ENCODE measurements at regions not wholly inside any gene's neighbourhood (a gene's known extent, or its start where the extent isn't known, plus 50 kb on each side); places are given as distances from the start of the nearest gene placed in this dataset.
"Not testable (repeated sequence)": the region's sequence is repeated elsewhere in the genome, so short reads cannot be mapped to it uniquely, and the experiment has no call there.

GRCh38 chr5:93348231-93348630 is 232.8 kb downstream of the NR2F1-AS1 start:
- Histone ChIP-seq H3K4me3 (ENCODE audit: low read length, poor library complexity, severe bottlenecking) (no peak overlapping the region), H4K20me1 (ENCODE audit: insufficient read depth, low read length, poor library complexity, severe bottlenecking) (no peaks in the 10 kb centered on the region), H3K79me2 (ENCODE audit: insufficient read depth, low read length) (no peaks in the 10 kb centered on the region), H3F3A (ENCODE audit: low read depth) (no peaks in the 10 kb centered on the region), H3K9ac (ENCODE audit: low read depth, low read length, poor library complexity, severe bottlenecking) (no peak overlapping the region), H3K27me3 (ENCODE audit: insufficient read depth, low read length, poor library complexity, severe bottlenecking) (no peaks in the 10 kb centered on the region), H3K36me3 (ENCODE audit: insufficient read depth, low read length) (no peaks in the 10 kb centered on the region), H3K4me1 (ENCODE audit: insufficient read depth, low read length, poor library complexity, severe bottlenecking) (no peaks in the 10 kb centered on the region), H3K9me3 (ENCODE audit: insufficient read depth, low read depth, low read length) (no peaks in the 10 kb centered on the region), H2AFZ (ENCODE audit: low read length) (no peak overlapping the region), H3K9me2 (replicated peaks; ENCODE audit: low read depth, low read length) (no peaks in the 10 kb centered on the region), H3K4me2 (ENCODE audit: low read depth, low read length, poor library complexity, severe bottlenecking) (no peak overlapping the region)
- no peak for TF ChIP-seq CTCF (conservative IDR thresholded peaks at IDR 0.05; ENCODE audit: low read length)
- no peak for TF ChIP-seq EZH2phosphoT487 (IDR thresholded peaks at IDR 0.05; ENCODE audit: borderline replicate concordance)

GRCh38 chr5:93346850-93347249 is 234.2 kb downstream of the NR2F1-AS1 start:
- not testable (repeated sequence) for H3K4me3 ChIP-seq (ENCODE audit: low read length, poor library complexity, severe bottlenecking); H4K20me1 ChIP-seq (ENCODE audit: insufficient read depth, low read length, poor library complexity, severe bottlenecking)

DNA sequence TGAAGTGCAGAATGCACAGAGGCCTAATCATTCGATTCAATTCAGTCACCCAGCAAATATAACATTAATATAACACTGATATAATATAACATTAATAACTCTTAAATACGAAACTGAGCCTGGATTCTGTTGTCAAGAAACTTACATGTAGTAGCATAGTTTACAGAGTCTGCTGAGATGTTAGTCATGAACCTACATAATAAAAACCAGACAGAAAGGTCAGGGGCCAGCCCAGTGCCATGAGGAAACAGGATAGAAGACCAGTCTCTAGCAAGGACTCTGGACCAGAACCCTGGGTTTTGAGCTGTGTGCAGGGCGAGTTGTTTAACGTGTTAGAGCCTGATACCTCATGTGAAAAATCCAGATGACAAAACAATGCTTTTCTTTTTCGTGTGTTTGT is 234.7 kb downstream of the NR2F1-AS1 start:
- no peaks in the 10 kb centered on the region for H3K36me3 ChIP-seq (ENCODE audit: insufficient read depth, low read length)
- no peaks in the 10 kb centered on the region for H3K9me2 ChIP-seq (replicated peaks; ENCODE audit: low read depth, low read length)
- no peaks in the 10 kb centered on the region for H3K27me3 ChIP-seq (ENCODE audit: insufficient read depth, low read length, poor library complexity, severe bottlenecking)
- H4K20me1 ChIP-seq (ENCODE audit: insufficient read depth, low read length, poor library complexity, severe bottlenecking) = no peaks in the 10 kb centered on the region
- no peaks in the 10 kb centered on the region for H3K4me1 ChIP-seq (ENCODE audit: insufficient read depth, low read length, poor library complexity, severe bottlenecking)
- no peak for TF ChIP-seq CTCF (conservative IDR thresholded peaks at IDR 0.05; ENCODE audit: low read length)
- H3K4me2 ChIP-seq (ENCODE audit: low read depth, low read length, poor library complexity, severe bottlenecking) = no peak overlapping the region
- no peak overlapping the region for H3K9ac ChIP-seq (ENCODE audit: low read depth, low read length, poor library complexity, severe bottlenecking)
- no peaks in the 10 kb centered on the region for H3F3A ChIP-seq (ENCODE audit: low read depth)
- no peak overlapping the region for H2AFZ ChIP-seq (ENCODE audit: low read length)
- H3K9me3 ChIP-seq (ENCODE audit: insufficient read depth, low read depth, low read length) = no peaks in the 10 kb centered on the region
- no peaks in the 10 kb centered on the region for H3K79me2 ChIP-seq (ENCODE audit: insufficient read depth, low read length)
- no peak overlapping the region for H3K4me3 ChIP-seq (ENCODE audit: low read length, poor library complexity, severe bottlenecking)

More at GRCh38 chr5:93346850-93347249, 234.2 kb downstream of the NR2F1-AS1 start:
- H3K79me2 ChIP-seq (ENCODE audit: insufficient read depth, low read length); H3K9me3 ChIP-seq (ENCODE audit: insufficient read depth, low read depth, low read length); H3F3A ChIP-seq (ENCODE audit: low read depth); H3K27me3 ChIP-seq (ENCODE audit: insufficient read depth, low read length, poor library complexity, severe bottlenecking); H3K9ac ChIP-seq (ENCODE audit: low read depth, low read length, poor library complexity, severe bottlenecking); H3K36me3 ChIP-seq (ENCODE audit: insufficient read depth, low read length); H3K9me2 ChIP-seq (replicated peaks; ENCODE audit: low read depth, low read length); H2AFZ ChIP-seq (ENCODE audit: low read length); H3K4me1 ChIP-seq (ENCODE audit: insufficient read depth, low read length, poor library complexity, severe bottlenecking); H3K4me2 ChIP-seq (ENCODE audit: low read depth, low read length, poor library complexity, severe bottlenecking): not testable (repeated sequence)

- Histone ChIP-seq H3K9me3 (ENCODE audit: insufficient read depth, low read depth, low read length) (no peaks in the 10 kb centered on the region), H2AFZ (ENCODE audit: low read length) (no peak overlapping the region), H3K4me2 (ENCODE audit: low read depth, low read length, poor library complexity, severe bottlenecking) (no peak overlapping the region), H4K20me1 (ENCODE audit: insufficient read depth, low read length, poor library complexity, severe bottlenecking) (no peaks in the 10 kb centered on the region), H3K27me3 (ENCODE audit: insufficient read depth, low read length, poor library complexity, severe bottlenecking) (no peaks in the 10 kb centered on the region), H3K4me3 (ENCODE audit: low read length, poor library complexity, severe bottlenecking) (no peak overlapping the region), H3F3A (ENCODE audit: low read depth) (no peaks in the 10 kb centered on the region), H3K4me1 (ENCODE audit: insufficient read depth, low read length, poor library complexity, severe bottlenecking) (no peaks in the 10 kb centered on the region), H3K9ac (ENCODE audit: low read depth, low read length, poor library complexity, severe bottlenecking) (no peak overlapping the region), H3K9me2 (replicated peaks; ENCODE audit: low read depth, low read length) (no peaks in the 10 kb centered on the region), H3K79me2 (ENCODE audit: insufficient read depth, low read length) (no peaks in the 10 kb centered on the region), H3K36me3 (ENCODE audit: insufficient read depth, low read length) (no peaks in the 10 kb centered on the region)
- TF ChIP-seq CTCF (conservative IDR thresholded peaks at IDR 0.05; ENCODE audit: low read length) = no peak
- no peak for TF ChIP-seq EZH2phosphoT487 (IDR thresholded peaks at IDR 0.05; ENCODE audit: borderline replicate concordance)
These were observed 237.4 kb downstream of the NR2F1-AS1 start for GRCh38 chr5:93343570-93343969.

Measured in Loucy (cell line).